ENCODE measurements at regions not wholly inside any gene's neighbourhood (a gene's known extent, or its start where the extent isn't known, plus 50 kb on each side); places are given as distances from the start of the nearest gene placed in this dataset.
"Not testable (repeated sequence)": the region's sequence is repeated elsewhere in the genome, so short reads cannot be mapped to it uniquely, and the experiment has no call there.

DNA sequence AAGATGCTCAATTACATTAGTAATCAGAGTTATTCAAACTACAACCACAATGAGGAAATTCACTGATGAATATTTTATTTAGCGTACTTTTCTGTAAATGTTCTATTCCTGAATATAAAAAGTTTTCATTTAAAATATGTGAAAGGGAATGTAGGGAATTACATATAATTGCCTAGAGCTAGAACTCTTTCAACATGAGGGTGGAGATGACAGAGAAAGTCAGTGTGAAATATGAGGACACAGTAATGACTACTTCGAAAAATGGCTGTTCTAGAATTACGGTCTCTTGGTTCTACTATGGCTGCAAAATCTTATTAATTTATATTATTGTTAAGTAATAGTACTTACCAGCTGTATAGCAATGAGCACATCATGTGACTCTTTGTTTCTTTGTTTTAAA is 1647.4 kb upstream of the PIK3C3 start:
- DNase-seq (ENCODE audit: low spot score) = no peak

DNA sequence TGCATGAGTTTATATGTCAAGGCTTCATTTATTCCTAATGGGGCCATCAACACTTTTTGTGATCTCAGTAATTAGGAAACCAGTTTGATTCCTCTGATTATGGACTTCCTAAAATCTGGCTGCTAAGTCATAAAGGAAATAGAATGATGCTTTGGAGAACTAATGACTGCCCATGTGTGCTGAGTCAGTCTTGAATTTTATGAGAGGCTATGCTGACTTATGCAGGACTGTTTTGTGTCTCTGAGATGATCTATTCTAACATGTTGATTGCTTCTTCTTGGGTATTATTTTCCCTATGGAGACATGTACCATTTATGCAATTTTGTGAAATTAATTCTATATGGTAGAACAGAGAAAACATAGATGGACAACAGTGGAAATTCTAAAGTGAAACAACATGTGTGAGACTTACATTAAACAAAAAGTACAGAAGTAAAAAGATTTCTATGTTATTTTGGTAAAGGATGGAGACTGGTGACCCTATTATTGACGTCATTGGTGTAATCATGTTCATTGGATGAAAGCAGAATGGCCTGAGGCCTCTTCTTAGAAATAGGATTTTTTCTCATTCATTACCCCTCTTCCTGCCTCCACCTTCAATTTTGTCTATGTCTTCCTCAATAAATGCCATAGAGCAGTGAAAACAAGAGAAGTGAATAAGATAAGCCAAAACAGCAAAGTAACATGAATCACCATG is 1658.2 kb upstream of the PIK3C3 start:
- no peak for DNase-seq (ENCODE audit: low spot score)

DNA sequence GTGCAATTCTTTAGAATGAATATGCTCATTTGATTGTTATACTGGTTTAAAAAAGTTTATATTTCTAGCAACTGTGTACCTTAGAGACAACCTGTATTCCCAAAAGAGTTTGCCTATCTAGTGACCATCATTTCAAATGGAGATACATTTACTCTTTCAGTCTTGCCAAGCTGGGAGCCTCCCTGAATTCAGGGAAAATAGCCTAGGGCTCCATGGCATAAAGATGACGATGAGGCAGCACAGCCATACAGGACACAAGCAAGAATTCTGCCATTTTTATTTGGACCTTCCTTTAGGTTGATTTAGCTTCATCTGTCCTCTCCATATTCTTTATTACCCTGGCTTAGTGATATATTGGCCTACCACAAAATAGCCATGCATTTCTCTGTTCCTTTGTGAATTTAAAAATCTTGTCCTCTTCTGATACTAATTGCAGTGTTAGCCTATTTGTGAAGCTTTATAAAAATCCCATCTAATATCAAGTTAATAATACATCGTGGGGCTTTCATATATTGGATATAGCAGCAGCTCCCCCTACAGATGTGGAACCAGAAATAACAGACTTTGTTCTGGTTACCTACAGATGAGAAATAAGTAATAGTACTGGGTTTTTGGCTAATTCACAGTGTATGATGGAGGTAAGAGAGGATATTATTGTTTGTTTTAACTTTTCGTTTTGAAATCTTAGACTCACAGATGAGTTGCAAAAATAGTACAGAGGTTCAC is 1661.9 kb upstream of the PIK3C3 start:
- no peak for DNase-seq (ENCODE audit: low spot score)

DNA sequence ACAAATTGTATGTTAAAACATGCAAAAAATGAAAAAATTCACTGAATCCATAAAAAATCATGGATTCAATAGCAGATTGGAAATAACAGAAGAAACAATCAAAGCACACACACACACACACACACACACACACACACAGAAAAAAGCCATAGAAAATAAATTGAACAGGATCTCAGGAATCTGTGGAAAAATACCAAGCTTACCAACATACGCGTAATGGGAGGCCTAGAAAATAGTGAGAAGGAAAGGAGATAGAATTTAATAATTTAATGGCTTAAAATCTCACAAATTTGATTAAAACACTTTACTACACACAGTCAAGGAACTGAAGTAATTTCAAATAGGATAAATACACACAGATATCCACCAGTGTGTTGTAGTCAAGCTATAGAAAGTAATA is 1671.5 kb upstream of the PIK3C3 start:
- no peak for DNase-seq (ENCODE audit: low spot score)

DNA sequence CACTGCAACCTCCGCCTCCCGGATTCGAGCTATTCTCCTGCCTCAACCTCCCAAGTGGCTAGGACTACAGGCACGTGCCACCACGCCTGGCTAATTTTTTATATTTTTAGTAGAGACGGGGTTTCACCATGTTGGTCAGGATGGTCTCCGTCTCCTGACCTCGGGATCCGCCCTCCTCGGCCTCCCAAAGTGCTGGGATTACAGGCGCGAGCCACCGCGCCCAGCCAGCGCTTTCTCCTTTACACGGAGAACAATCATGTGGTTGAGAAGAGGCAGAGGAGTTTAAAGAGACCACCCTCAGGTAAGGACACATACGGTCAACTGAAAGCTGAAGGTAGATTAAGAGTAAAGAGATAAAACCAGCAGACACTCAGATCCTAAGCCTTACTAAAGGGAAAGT is 1673.7 kb upstream of the PIK3C3 start:
- not testable (repeated sequence) for DNase-seq (ENCODE audit: low spot score)

DNA sequence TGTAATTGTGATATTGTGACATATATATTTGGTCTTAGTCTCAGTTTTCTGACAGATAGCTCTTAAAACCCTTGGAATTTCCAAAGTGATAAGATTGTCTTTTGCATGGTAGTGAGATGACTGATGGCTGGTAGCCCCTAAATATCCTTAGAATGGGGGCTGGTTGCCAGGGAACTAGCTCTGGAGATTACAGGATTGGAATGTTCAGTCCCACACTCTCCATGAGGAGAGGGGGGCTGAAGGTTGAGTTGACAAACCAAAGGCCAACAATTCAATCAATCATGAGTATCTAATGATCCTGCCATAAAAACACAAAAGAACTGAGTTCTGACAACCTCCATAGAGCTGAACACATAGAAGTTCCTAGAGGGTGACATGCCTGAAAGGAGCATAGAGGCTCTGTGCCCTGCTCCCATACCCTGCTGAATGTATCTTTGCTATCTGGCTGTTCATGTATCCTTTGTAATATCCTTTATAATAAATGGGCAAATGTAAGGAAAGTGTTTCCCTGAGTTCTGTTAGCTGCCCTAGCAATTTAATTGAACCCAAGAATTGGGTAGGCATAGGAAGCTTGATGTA is 1680.3 kb upstream of the PIK3C3 start:
- DNase-seq (ENCODE audit: low spot score) = no peak

DNA sequence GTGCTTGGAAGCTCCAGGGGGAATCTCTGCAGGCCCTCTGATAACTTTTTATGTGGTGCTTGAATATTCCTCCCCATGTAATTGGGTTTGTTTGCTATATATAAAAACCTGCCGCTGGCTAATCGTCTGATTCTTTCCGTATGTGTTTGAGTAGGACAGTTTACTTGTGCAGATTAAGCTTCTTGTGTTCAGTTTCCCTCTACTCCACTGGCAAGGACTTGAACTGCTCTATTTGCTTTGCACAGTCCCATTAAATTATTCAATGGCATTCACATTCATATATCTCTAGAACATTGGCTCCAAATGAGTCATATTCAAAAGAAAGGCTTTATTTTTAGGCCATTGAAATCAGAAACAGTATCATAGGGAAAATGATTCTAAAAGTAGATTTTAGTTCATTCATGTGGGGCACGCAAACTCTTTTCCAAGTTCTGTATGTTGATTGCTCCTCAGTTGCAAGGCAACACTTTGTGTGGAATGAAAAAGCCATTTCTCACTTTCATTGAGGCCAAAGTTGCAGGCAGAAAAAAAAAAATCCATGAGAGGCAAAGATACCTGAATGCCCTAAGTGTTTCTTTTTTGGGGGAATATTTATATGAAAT is 1682.3 kb upstream of the PIK3C3 start:
- no peak for DNase-seq (ENCODE audit: low spot score)

DNA sequence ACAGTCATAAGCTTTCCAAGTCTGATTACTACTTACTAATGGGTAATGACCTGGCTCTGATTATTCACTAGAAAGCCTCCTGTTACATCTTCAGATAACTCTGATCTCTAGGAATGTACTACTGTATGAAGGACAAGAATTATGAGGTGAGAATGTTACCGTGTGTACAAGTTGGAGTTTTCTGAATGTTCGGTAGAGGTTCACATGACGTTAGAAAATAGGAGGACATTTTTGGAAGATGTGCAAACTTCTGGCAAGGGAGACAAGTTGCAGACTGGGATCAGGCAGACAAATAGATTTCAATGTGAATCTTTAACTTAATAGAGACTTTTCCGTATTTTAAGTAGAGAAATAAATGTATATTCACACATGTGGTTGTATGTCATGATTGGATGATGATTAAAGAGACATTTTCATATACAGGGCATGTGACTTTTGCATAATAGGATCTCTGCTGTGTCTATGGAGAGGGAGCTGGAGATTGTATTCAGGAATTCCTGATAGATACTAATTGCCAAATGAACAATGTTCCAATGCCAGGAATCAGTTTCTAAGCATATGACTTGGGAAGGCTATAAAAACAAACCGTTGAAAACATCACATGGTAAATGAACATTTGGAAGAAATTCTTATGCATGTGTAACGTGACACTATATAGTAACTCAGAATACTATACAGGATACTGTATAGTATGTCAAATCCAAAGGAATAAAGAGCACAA is 1695.8 kb upstream of the PIK3C3 start:
- DNase-seq (ENCODE audit: low spot score) = no peak

DNA sequence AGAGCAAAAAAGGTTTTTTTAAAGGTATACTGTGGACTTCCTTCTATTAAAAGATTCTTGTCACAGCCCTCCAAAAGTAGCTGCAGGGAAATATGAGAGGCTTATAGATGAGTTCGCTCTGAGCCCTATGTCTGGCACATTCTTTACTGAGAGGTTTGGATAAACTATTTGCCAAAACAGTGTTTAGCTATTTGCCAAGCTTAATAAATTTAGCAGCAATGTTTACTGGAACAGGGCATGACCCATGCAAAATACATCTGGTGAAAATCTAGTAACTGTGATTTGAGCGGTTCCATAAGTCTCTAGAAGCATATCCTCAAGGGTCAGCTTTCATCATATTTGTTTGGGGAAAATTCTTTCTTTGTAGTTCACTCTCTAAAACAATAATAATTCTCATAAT is 1696.7 kb upstream of the PIK3C3 start:
- DNase-seq (ENCODE audit: low spot score) = no peak

DNA sequence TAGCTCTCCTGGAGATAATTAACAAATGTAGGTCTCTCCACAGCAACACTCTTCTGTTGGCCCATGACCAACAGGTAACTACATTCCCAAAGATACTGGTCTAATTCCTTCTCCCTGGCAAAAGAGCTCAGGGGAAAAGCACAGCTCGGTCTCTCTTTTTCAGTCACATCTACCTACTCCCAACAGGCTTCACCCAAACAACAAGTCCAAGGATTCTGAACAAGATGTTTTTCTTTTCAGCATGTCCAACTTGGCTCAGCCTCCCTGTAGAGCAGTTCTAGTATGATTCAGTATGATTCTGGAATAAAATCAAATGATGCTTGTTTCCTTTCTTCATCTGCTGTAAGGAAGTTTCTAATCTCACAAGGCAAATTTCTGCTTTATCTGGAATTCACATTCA is 1704.8 kb upstream of the PIK3C3 start:
- no peak for DNase-seq (ENCODE audit: low spot score)

DNA sequence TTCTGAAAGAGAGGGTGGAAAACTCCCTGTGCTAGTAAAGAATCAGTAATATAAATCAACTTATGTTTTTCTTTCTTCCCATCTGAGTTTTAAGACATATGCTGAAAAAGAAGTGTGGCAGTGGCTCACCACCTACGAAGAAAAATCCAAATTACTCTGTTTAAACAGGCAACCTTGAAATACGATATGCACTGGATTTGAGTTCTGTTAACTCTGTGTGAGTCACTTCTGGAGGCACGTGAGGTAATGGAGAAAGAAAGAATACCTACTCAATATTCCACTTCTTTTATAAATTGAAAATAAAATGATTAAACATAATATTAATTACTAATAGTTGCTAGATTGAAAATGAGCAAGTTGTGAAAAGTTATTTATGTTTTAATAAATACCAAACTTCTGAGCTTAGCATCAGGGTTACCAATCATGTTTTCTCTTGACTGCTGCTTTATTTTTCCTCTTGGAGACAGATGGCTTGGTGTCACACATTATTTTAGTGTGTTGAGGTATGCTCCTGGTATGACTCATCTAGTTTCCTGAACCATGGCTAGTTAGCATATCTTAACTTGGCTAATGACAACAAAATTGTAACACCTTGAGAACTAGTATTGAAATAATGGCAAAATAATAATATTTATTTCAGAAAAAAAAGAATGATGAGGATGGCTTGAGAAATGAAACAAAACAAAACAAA is 1705.5 kb upstream of the PIK3C3 start:
- DNase-seq (ENCODE audit: low spot score) = no peak

DNA sequence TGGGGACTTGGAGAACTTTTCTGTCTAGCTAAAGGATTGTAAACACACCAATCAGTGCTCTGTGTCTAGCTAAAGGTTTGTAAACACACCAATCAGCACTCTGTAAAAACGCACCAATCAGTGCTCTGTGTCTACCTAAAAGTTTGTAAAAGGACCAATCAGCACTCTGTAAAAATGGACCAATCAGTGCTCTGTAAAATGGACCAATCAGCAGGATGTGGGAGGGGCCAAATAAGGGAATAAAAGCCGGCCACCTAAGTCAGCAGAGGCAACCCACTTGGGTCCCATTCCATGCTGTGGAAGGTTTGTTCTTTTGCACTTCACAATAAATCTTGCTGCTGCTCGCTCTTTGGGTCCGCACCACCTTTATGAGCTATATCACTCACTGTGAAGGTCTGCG is 1709.4 kb upstream of the PIK3C3 start:
- DNase-seq (ENCODE audit: low spot score) = not testable (repeated sequence)

DNA sequence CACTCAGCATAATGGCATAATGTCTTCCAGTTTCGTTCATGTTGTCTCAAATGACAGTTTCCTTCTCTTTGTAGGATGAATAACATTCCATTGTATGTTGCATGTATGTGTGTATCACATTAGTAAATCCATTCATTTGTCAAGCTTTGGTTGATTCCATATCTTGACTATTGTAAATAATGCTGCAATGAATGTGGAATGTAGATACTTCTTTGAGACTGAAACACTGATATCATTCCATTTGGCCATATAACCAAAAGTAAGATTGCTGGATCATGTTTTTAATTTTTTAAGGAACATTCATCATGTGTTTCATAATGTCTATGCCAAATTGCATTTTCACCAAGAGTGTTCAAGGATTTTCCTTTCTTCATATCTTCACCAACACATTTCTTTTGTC is 1711.4 kb upstream of the PIK3C3 start:
- DNase-seq (ENCODE audit: low spot score) = no peak

DNA sequence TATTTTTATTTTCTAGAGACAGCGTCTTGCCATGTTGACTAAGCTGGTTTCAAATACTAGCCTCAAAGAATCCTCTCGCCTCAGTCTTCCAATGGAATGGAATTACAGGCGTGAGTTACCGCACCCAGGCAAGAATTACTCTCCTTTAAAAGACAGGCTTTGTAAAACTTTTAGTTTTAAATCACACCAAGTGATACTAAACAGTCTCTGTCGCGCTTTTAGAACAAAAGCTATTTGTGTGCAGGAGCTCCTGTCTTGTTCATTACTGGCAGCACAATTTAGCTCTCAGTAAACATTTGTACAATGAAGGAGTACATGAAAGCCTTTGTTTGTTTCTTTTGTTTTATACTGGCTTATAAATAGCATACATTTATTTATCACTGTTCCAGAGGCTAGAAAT is 1719.2 kb upstream of the PIK3C3 start:
- DNase-seq (ENCODE audit: low spot score) = no peak

DNA sequence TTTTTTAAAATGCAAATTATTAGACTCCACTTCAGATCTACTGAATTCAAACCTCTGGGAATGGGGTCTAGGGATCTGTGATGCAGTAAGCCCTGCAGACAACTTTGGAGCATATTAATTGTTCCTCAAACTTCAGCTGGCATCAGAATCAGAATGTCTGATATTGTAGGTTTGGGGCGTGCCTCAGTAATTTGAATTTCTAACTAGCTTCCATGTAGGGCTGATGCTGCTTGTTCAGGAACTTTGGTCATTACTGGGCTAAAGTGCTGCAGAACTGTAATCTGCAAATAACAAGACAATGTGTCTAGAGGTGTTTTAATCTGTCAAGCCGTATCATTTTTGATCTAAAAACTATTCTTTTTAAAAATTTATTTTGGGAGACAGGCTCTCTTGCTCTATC is 1719.7 kb upstream of the PIK3C3 start:
- DNase-seq (ENCODE audit: low spot score) = no peak

DNA sequence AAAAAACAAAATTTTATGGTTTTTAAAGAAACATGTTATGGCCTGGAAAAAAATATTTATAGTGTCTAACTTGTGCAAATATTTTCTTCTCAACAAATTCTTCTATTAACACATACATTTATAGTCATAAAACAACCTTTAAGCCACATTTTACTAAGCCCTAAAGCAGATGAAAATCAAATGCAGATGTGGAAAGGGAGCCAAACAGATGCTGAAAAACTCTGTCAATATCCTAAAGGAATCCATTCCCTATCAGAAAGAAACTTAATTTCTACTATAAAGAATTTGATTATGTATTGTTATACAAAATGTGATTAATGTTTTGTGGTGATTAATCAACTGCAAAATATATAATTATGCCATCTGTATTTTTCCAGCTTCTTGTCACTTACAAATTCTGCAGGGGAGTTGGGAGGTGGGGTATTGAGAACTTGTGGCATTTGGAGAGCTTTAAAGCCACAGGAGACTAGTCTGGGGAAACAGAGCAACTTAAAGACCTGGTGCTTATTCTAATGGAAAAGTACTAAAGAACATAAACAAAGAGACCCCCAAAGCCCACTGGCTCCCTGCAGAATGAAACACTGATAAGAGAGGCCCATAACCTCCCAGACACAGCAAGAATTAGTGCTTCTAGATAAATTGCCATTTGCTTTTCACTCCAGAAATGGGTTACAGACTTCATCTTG is 1721.0 kb upstream of the PIK3C3 start:
- no peak for DNase-seq (ENCODE audit: low spot score)

DNA sequence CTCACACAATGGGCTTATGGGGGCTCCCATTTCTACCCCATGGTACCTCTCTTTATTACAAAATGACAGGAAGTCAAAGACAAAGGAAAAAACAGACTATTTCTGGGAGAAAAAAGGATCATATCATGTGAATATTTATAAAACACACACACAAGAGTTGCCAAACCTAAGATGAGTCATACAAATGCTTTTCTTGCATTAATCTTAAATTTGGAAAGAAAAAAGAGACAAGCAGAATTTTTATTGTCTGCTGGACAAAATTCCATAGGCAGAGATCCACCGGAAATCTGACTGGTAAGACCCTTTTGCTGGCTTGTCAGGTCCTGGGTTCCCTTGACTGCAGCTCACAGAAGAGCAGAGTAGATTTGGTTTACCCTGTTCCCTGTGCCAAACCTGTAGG is 1732.3 kb upstream of the PIK3C3 start:
- no peak for DNase-seq (ENCODE audit: low spot score)

DNA sequence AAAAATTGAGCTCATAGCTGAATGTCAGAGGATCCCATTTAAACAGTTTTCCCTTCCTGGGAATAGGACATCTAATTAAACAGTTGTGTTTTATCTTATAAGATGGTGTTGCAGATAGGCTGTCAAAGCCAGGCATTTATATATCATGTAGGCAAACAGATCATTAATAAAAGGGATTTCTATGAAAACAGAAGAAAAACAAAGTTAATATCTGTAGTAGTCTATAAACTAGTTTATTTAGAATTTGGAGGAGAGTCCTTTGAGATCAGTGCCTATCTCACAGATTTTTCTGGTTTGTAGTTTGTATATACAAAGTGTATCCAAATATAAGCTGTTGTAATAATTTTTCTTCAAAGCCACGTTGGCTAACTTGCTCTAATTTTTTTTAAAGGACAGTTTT is 1738.2 kb upstream of the PIK3C3 start:
- DNase-seq (ENCODE audit: low spot score) = no peak

DNA sequence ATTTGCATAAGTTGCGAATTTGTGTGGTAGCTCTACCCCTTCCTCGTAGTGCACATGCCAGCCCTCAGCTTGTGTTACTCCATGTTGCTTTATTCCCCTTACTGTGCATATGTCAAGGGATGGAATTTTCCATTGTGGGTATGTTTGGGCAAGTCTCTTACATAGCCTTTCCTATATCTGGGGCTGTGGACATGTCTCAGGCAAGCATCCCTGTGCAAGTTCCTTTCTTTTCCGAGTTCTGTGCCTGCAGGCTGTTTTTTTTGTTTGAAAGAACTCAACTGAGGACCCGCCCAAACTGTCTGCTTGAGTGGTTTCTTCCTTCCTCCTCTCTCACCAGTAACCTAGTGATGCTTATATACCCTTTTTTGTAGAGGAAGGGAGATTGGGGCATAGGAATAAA is 1739.1 kb upstream of the PIK3C3 start:
- no peak for DNase-seq (ENCODE audit: low spot score)

DNA sequence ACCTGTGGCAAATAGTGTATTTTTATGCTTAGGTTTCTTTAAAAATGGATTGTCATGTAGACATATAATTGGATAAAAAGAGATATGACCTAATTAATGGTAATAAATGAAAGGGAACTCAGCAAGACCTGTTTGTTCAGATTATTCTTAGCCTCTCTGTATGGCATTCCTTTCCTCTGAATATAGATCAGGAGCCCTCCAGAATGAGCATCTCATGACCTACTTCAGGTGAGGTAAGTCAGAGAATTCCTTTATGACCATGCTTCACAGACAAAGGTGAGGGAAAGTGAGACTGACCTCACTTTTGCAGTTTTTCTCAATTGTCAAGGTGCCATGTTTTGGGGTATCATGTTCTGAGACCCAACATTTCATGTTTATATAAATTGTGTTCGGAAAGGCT is 1744.3 kb upstream of the PIK3C3 start:
- DNase-seq (ENCODE audit: low spot score) = no peak

DNA sequence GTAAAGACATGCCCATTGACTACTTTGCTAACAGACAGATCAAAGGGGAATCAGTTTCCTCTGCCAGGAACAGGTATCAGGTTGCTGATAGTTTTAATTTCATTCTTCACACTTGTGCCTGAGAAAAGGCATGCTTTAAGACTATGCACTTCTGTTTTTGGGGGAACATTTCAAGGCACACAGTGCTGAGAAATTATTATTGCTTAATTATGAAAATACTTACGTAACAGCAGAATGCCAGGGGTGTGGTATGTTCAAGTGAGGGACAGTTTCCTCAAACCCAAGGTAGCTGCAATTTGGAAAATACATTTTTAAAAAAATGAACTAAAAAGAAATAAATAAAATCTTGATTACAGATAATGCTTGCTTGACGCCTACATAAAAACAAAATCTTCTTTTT is 1746.1 kb upstream of the PIK3C3 start:
- no peak for DNase-seq (ENCODE audit: low spot score)
